G401.6 (cell line): ENCODE measurements at regions not wholly inside any gene's neighbourhood (a gene's known extent, or its start where the extent isn't known, plus 50 kb on each side); places are given as distances from the start of the nearest gene placed in this dataset.
"Not testable (repeated sequence)": the region's sequence is repeated elsewhere in the genome, so short reads cannot be mapped to it uniquely, and the experiment has no call there.

Experiments used
- FAIRE-seq: peaks from 2 replicates; lab custom pipeline; 2012; peaks lifted over from hg19 to GRCh38; lab: Jason Lieb, UNC

DNA sequence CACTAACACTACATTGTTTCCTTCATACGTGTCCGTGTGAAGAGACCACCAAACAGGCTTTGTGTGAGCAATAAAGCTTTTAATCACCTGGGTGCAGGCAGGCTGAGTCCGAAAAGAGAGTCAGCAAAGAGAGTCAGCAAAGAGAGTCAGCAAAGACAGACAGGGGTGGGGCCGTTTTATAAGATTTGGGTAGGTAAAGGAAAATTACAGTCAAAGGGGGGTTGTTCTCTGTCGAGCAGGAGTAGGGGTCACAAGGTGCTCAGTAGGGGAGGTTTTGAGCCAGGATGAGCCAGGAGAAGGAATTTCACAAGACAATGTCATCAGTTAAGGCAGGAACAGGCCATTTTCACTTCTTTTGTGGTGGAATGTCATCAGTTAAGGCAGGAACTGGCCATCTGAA is 1226.2 kb downstream of the OTOL1 start:
- not testable (repeated sequence) for FAIRE-seq

DNA sequence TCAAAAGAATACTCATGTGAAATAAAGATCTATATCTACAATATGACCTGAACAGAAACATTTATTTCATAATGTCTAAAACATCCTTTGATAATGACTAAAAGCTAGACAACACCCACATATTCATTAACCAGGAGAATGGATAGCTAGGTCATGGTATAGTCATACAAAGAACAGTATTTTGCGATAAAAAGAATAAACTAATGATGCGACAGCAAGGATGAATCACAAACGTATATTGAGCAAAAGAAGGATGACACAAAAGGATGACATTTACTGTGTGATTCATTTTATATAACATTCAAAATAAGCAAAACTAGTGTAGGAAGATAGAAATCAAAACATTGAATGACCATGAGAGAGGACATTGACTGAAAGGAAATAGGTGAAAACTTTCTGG is 1233.1 kb downstream of the OTOL1 start:
- no peak for FAIRE-seq

DNA sequence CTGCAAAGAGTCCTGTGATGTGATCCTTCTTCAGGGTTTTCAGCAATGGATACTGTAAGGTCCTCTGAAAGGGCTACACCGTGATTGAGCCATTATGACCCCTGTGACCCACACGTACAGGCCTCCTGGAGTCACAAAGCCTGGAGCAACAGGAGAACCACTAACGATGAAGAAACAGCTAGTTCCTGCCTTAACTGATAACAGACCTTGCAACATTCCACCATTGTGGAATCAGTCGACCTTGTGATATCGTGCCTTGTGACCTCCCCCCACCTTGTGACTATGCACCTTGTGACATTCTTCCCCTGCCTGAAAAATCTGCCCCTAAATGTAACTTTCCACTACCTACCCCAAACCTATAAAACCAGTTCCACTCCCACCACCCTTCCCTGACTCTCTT is 1235.4 kb downstream of the OTOL1 start:
- FAIRE-seq, result not testable (repeated sequence)

DNA sequence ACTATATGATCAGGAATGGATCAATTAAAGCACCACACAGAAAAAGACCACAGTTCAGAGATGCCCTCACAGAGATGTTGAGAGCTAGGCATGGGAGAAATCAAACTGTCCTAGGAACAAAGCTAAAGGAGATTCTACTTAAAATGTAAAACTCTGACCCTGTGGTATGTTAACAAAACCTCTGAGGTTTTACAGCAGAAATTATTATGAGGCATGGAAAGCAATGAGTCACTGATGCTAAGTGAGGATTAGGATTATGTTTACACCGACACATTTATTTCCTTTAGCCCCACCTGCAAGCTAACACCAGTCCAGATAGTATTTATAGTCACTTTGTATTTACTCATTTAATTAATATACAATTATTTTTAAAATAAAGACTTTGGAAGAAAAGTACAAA is 1242.2 kb downstream of the OTOL1 start:
- no peak for FAIRE-seq

DNA sequence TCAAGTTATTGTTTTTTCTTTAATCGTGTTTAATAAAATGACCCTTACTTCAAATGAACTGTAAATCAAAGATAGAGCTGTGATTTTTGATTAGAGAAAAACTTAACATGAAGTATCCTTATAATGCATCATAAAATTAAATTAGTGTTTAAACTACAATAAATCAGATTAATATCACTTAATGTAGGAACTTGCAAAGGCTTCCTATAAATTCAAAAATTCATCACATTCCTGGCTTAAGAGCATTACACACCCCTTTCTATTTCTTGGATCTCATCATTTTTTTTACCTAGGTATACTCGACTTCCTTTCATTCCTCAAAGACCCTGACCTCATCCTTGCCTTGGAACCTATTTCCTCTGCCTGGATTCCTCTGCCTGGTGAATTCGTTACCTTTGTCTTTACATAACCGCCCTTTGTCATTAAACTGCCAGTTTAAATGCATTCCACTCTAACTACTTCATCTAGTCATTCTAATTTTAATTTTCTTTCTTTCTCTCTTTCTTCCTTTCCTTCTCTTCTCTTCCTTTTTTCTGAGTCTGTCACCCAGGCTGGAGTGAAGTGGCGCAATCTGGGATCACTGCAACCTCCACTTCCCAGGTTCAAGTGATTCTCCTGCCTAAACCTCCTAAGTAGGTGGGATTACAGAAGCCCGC is 1244.5 kb downstream of the OTOL1 start:
- no peak for FAIRE-seq

DNA sequence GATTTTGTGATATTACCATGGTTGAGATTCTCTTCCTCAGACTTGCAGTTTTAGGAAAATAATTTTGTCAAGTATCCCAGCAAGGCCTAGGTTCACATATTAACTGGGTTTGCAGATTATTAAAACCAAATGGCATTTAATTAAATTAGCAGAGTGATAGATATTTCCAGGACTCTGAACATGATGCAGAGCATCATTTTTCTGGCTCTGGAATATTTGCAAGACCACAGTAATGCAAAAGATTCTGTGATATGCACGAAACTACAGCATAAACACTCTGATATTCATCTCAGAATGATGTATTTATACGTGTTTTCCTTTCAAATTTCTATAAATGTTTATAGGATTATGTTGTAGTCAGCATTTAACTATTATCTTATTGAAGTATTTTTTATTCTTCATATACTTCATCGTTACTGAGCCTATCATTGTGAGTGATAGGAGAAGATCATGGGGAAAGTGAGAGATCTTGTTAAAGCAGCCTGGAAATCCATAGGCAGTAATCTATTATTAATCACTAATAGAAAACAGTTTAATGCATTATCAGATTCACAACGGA is 1245.6 kb downstream of the OTOL1 start:
- FAIRE-seq, result no peak

DNA sequence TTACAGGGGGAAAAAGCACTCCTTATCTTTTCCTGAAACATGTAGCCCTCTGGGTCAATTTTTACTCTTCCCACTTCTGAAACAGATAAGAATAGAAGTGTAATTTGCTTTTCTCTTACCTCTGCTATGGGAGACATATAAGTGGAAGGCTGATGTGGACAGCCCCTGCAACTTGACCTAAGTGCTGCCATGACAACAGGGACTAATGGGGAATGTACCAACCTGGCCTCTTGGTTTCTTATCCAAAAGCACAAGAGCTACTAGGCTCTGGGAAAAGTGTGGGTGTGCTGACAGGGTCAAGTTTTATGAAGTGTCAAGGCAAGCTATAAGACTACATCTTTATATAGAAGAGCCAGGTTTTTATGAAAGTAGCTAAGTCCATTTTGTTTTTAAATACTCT is 1246.5 kb downstream of the OTOL1 start:
- FAIRE-seq, result no peak

DNA sequence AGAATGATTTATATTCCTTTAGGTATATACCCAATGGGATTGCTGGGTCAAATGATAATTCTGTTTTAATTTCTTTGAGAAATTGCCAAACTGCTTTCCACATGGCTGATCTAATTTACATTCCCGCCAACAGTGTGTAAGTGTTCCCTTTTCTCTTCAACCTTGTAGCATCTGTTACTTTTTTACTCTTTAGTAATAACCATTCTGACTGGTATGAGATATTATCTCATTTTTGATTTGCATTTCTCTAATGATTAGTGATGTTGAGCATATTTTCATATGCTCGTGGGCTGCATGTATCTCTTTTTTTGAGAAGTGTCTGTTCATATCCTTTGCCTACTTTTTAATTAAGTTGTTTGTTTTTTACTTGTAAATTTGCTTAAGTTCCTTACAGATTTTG is 1264.2 kb downstream of the OTOL1 start:
- FAIRE-seq, result no peak

DNA sequence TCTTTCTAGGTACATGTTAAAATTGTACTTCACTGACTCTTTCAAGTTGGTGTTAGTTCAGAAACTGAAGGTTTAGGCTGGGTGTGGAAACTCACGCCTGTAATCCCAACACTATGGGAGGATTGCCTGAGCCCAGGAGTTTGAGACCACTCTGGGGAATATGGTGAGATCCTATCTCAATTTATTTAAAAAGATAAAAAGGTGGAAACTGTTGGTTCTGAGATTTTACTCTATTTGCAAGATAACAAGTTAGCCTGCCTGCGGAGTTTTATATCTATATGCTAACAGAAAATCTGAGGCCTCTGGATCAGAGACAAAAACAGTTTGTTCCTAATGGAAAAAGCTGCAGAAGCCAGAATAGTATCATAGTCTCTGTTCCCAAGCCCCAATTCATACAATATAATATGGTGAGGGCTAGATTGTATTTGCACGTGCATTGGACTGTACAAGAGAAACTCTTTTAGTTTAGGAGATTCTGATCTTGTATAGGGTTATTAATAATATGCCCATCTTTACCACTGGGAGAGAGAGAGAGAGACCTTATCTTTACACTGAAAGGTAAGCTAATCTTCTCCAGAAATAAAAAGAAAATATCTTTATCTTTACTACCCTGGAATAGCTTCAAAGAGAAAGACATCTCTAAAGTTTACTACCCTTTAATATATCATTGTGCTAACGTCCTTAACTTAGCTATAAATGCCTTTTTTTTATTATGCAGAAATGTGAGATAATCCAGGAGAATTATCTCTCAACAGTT is 1267.6 kb downstream of the OTOL1 start:
- FAIRE-seq, result no peak

DNA sequence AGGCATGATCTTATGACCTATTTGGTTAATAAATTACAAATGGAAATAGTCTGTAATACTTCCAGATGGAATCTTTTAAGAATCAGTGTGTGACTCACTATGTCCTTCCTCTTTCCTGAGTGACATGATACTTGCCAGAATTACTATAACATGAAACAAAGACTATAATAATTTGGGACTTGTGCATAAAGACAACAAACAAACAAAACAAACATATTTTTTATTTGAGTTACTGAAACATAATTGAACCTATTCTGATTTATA is 1268.1 kb downstream of the OTOL1 start:
- FAIRE-seq, result no peak

DNA sequence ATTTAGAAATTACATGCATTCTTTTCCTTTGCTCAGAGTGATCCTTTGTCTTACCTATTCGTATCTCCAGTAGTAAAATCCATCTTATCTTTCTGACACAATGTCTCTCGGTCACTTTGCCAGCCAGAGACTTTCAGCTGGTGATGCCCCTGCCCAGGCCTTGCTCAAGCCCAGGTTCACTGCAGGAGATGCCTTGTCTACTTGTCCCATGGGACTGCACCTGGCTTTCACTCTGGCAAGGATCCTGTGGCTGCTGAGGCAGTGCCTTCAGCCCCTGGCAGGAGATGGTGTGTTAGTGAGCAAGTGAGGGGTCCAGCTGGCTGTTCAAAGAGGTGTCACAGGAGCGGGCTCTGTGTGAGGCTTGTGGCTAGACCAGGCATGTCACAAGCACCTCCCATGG is 1268.9 kb downstream of the OTOL1 start:
- no peak for FAIRE-seq

DNA sequence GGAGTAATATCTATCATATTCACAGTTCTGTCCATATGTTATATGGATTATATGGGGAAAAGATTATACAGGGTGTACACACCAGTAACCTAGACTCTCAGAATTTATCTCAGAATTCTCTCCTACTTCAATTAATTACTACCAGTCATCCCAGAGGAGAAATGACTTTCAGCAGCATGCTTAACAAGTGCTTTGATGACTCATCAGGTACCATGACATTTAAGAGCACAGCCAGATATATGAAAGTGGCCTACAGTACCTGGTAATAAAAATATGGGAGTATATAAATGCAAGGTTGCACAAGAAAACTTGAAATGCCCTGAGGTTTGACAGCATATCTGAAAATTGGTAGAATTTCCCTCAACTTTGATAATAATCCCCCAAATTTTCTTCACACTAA is 1273.0 kb downstream of the OTOL1 start:
- FAIRE-seq, result no peak

DNA sequence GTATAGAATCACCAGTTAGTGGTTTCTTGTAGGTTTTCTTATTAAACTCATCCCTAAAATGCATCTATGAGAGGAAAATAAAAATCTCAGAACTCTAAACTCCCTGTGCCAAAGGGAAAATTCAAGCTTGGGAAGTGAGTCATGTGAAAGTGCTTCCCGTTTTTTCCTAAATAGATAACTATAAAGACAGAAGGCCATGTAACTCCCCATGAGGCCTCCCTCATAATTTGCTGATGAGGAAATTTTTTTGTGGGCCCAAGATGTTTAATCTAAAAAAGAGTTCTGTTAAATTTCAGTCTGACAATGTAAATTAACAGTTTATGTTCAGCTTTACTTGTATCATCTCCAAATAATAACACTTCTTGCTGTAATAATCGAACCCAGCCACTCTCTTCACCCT is 1273.9 kb downstream of the OTOL1 start:
- no peak for FAIRE-seq

DNA sequence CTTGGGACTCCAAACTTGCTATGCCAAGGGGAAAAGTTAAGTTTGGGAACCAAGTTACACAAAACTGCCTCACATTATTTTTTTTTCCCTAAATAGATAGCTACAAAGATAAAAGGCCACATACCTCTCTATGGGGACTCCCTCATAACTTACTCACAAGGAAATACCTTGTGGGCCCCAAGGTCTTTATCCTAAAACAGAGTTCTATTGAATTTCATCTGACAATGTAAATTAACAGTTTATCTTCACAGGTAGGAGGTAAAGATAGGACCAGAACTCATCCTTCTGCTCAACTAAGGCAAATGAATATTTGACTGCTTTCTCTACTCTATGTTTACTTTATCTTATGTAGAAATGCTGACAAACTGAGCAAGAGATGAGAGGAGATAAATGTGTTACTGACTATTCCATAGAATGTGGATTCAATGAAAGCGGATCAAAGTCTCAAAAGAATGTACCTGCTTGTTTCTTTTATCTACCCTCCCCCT is 1278.0 kb downstream of the OTOL1 start:
- no peak for FAIRE-seq

DNA sequence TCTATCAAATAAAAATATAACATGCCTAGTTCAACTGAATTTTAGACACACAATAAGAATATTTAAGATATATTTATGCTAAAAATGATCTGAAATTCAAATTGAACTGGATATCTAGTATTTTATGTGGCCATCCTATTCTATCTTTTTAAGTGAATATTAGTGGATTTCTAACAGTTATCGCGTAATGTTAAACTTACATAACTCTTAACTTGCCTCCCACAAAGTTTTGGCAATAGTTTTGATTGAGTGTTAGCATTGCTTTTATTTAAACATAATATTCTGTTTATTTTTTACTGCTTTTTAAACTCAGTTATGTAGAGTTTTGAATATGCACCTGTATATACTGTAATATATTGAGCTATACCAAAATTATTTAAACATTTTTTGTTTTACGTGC is 1279.5 kb downstream of the OTOL1 start:
- FAIRE-seq, result no peak

DNA sequence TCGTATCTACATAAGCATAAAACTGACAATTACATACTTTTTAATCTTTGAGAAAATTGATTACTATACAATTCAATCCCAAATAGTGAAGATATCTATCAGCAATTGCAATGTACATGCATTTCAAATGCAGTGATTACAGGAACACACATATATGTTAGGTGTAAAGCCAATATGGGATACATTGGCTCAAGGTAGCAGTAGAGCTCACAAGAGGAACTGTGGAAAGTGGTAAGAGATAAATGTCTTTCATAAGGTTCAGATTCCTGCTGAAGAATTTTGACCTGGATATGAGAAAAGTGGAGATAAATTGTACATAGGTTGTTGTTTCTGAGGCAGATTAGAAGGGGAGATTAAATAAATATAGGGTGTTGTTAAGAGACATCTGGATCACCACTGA is 1280.5 kb downstream of the OTOL1 start:
- no peak for FAIRE-seq

DNA sequence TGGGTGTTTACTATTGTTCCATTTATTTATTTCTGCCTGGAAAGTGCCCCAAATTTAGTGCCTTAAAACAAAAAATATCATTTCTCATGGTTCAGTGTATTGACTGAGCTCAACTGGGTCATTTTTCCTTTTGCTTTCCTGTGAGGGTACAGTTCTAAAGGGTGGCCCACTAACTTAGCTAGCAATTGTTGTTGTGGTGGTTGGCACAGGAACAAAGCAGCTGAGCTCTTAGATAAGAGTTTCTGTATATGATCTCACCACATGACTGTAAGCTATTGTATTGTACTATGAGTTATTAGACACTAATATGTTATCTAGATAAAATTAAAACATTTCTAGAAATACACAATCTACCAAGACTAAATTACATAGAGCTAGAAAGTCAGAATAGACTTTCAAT is 1283.7 kb downstream of the OTOL1 start:
- FAIRE-seq, result no peak

DNA sequence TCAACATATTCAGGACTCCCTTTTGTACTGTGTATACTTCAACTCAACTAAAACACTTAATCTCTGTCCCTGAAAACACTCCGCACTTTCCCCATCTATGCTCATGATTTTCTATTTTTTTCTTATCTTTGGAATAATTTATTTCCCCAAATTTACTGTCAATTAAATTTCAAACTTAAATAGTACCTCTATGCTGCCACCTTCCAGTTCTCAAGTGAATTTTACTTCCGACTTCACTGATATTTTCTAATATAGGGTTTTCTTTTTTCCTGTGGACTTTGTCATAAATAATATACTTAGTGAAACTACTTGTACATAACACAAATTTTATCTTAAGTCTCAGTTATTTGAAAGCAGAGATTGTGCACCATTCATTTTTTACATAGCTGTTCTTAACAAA is 1303.3 kb downstream of the OTOL1 start:
- FAIRE-seq, result no peak

DNA sequence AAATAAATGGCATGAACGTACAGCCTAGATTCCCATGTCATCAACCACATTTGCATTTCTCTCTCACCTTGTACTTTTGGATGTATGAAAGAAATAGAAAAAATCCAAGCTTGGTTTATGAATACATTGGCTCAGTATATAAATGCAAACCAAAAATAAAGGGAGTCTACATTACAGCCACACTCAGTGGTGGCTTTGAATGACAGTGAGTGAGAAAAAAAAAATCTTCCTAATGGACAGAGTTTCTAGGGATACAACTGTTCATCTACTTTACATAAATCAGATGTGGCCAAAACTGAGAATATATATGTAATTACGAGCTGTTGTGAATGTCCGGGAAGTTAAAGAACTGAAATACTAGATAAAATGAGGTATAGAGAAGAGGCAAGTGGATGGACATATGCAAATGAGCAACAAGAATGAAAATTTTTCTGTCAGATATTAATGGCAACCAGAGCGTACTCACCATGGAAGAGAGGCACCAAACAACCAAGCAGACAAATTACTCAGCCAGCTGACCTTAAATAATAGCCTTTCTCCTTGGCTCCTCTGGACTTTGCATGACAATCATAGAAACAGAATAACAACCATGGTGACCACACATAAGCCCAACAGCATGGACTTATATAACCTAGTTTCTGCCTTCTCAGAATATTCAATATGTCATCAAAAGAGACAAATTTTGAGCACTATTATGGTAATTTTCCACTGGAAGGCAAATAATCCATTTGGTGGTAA is 1305.8 kb downstream of the OTOL1 start:
- no peak for FAIRE-seq

DNA sequence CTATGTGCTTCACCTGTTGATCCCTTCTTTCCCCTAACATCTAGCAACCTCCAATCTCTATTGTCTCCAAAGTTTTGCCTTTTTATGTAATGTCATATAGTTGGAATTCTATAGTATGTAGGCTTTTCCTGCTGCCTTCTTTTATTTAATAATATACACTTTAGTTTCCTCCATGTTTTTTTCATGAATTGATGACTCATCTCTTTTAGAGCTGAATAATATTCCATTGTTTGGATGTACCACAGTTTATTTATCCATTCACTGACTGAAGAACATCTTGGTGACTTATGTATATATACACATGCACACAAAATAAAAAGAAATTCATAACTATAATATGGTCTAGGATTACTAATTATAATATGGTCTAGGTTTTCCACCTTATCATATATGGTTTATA is 1314.2 kb downstream of the OTOL1 start:
- no peak for FAIRE-seq

DNA sequence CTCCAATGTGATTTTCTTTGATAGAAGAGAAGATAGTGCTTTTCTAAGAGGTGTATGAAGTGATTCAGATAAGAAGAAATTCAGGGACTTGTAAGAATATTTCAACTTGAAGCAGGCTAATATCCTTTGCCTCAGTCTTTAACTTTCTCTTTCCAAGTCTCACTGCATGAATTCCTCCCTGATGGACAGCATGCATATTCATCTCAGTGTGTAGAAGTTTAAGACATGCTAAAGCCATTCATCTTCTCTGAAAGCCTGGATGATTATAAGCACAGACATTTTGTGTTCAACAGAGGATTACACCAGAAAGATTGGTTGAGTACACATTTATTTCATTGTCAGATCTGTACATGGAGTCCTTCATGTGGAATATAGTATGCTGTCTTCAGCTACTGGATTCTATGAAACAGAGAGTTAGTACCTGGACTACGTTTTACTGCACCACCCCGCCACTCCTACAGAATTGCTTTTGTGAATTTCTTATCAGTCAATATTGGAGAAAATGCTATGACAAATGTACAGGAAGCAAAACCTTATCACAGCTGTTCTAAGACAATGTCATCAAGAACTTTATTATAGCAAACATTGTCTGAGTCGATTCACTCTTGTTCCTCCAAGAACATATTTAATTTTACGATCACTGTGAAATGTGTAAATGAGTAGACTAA is 1346.1 kb downstream of the OTOL1 start:
- FAIRE-seq, result no peak

DNA sequence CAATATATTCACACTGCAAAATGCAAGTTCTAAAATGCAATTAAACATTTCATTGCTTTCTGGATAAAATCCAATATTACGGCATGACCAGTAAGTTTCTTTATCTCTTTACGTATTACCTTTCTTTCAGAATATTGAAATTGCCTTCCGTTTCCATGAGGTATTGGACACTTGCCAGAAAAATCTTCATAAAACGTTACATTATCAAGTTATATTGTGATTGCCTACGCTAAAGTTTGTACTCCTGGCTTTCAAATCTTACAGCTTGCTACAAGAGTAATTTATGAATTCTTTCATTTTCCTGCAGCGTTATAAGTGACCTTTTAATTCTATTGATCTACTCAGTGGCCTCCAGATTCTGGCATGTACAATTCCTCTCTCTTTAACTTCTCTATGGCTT is 1349.3 kb downstream of the OTOL1 start:
- FAIRE-seq, result no peak

DNA sequence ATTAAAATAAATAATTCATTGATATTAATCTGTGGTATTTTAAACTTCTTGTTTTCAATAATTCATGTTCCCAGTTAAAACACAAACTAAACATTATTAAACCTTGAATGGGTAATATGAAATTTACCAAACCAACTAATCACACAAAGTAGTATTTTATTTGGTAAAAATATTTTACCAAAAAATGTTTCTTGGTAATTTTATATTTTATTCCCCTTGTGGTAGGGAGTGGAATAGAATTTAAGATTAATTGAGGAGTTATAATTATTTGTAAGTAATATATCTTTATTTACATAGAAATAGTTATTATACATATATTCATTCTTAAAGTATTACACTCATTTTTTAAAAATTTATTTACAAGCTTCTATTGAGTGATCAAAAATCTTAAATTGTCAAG is 1350.9 kb downstream of the OTOL1 start:
- FAIRE-seq, result peak; percentile 67
